PC-3 (cell line): ENCODE measurements at regions not wholly inside any gene's neighbourhood (a gene's known extent, or its start where the extent isn't known, plus 50 kb on each side); places are given as distances from the start of the nearest gene placed in this dataset.

Experiments used
- CTCF ChIP-seq: fragments of 300-600 bp; sonication (generic); conservative IDR thresholded peaks from 2 replicates; pipeline ENCODE4 v1.5.1; 2017; ENCODE audit warnings: antibody characterized with exemption, low read depth, mild to moderate bottlenecking, low read length
- EZH2 ChIP-seq: fragments of 300-600 bp; sonication (generic); IDR thresholded peaks from one replicate; pipeline ENCODE4 v1.6.1; 2017; ENCODE audit warnings: antibody characterized with exemption, mild to moderate bottlenecking, low read length; ENCODE audit not compliant: unreplicated experiment
- EZH2phosphoT487 ChIP-seq: fragments of 300-600 bp; sonication (generic); IDR thresholded peaks from 2 replicates; pipeline ENCODE4 v1.6.1; 2018; ENCODE audit warnings: mild to moderate bottlenecking, antibody characterized with exemption, low read length, borderline replicate concordance

- TF ChIP-seq CTCF (no peak), EZH2phosphoT487 (no peak), EZH2 (no peak)
These were observed 1097.4 kb downstream of the VRK1 start for GRCh38 chr14:97894552-97894951.
